RPMI7951 (cell line): ENCODE measurements at regions not wholly inside any gene's neighbourhood (a gene's known extent, or its start where the extent isn't known, plus 50 kb on each side); places are given as distances from the start of the nearest gene placed in this dataset.
"Not testable (repeated sequence)": the region's sequence is repeated elsewhere in the genome, so short reads cannot be mapped to it uniquely, and the experiment has no call there.

Experiments
- DNase-seq: peaks from one replicate; pipeline ENCODE4 v3.0.0-alpha.2; 2012; ENCODE audit warnings: low read depth

DNA sequence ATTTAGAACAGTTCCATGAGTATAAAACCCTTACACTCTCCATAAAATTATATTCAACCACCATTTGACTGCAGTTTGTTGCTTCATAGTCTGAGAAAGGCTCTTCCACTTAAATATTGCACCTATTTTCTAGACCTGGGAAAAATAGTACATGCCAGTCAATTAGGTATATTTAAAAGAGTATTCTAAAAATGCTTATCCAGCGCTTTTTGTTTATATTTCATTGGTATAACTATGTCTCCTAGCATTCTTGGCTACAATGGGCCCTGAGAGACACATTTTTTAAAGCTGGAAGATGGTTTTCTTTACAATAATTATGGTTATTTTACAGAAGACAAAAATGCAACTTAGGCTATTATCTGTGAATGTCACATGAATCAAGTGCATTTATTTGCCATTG, 439.4 kb downstream of the KCNJ18 start:
- DNase-seq: no peak

DNA sequence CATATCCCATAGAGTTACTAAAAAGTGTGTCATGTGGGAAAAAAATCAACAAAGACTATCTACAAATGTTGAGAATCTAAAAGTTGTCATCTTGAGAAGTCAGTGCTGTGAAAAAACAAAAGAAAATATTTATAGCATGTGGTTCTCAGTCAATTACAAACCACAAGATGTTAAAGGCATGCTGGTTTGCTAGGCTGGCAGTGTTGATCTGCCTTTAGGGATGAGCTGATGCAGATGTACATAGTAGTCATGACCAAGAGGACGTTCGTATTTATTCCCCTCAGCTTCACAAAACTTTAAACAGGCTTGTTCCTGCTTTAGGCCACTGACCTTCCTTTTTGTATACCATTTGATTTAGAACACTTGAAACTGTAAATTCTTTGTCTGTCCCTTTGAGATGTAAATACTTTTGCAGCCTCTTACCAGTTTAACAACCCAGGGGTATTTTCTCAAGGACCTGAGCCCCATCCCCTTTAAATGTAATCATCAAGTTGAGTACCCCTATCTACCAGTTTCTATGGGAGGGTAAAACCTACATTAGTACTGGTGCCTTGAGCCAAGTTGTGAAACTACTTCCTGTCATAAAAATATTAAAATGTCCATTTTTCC, 446.6 kb downstream of the KCNJ18 start:
- DNase-seq: no peak

GRCh38 chr17:22142091-22142490, 449.8 kb downstream of the KCNJ18 start:
- no peak for DNase-seq

- DNase-seq: no peak
Observed at GRCh38 chr17:22145605-22146178, 453.4 kb downstream of the KCNJ18 start.

DNA sequence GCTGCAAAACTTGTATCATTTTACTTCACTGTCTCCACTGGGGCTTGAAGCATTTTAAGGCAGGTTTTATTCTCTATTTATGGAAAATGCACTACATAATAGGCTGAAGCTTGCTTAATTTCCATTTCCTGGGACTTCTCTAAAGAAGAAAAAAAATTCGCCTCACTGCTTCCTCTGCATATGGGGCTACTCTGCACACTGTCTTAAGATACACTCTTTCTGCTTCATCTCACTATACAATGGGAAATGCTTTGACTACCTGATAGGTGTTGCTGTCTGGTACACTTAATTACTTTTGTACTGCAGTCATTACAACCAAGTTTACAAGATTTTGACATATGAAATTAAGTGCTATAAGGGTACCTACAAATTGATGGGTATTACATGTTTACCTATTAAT, 466.0 kb downstream of the KCNJ18 start:
- no peak for DNase-seq

- DNase-seq: no peak
Observed at GRCh38 chr17:22161376-22161775, 469.1 kb downstream of the KCNJ18 start.

- no peak for DNase-seq
Observed at GRCh38 chr17:22171631-22172030, 479.3 kb downstream of the KCNJ18 start.

DNA sequence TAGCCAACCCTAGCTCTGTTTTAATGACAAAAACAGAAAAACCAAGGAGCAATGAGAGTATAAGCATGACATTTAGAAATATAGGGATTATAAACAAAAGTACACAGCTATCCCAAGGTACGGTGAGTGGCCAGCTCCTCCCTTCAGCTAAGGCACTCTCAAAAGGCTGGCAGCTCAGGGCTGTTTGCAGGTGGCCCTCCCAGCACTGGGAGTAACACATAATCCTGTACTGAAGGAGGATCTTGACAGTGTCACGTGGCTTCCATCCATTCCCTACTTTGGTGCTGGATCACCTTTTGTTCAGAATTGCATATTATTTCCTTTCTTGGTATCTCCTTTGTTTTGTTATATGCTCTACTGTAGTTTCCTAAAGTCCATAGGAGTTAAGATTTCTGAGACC, 500.8 kb downstream of the KCNJ18 start:
- DNase-seq: no peak

- DNase-seq: not testable (repeated sequence)
Observed at GRCh38 chr17:22200187-22200586, 507.9 kb downstream of the KCNJ18 start.

- DNase-seq: no peak
Observed at GRCh38 chr17:22202702-22203101, 510.4 kb downstream of the KCNJ18 start.

GRCh38 chr17:22203208-22203715, 510.9 kb downstream of the KCNJ18 start:
- DNase-seq: no peak

DNA sequence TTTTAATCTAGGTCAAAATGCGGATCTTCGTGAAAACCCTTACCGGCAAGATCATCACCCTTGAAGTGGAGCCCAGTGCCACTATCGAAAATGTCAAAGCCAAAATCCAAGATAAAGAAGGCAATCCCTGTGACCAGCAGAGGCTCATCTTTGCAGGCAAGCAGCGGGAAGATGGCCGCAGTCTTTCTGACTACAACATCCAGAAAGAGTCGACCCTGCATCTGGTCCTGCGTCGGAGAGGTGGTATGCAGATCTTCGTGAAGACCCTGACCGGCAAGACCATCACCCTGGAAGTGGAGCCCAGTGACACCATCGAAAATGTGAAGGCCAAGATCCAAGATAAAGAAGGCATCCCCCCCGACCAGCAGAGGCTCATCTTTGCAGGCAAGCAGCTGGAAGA, 511.8 kb downstream of the KCNJ18 start:
- DNase-seq: not testable (repeated sequence)

GRCh38 chr17:22210212-22210611, 517.9 kb downstream of the KCNJ18 start:
- not testable (repeated sequence) for DNase-seq

GRCh38 chr17:22213169-22213568, 520.8 kb downstream of the KCNJ18 start:
- not testable (repeated sequence) for DNase-seq

GRCh38 chr17:22217135-22217534, 524.8 kb downstream of the KCNJ18 start:
- DNase-seq: no peak

DNA sequence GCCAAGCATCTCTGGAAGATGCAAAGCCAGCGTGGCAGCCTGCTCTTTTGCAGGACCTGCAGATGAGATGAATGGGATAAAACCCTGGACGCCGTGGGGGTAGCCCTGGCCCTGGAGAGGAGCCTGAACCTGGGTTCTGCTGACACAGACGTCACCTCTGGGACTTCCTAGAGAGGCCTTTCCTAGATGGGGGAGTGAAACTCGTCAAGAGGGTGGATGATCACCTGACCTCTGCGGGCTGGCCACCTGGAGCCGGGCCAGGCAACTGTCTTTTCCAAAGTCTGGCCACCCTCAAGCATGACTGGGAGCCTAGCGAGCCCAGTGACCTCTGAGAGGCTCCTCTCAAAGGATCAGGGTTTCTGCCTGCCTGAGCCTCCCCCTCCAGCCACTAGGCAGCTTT, 529.0 kb downstream of the KCNJ18 start:
- no peak for DNase-seq

GRCh38 chr17:22226477-22226876, 534.2 kb downstream of the KCNJ18 start:
- DNase-seq: not testable (repeated sequence)

DNA sequence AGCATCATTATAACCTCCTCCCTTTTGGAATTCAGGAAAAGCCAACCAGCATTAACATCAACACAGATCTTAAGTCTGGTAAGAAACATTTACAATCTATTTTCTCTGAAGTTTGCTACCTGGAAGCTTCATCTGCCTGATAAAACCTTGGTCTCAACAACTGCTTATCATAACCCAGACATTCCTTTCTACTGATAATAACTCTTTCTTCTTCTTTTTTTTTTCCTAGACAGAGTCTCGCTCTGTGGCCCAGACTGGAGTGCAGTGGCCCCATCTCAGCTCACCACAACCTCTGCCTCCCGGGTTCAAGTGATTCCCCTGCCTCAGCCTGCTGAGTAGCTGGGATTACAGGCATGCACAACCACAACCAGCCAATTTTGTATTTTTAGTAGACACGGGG, 534.6 kb downstream of the KCNJ18 start:
- DNase-seq: not testable (repeated sequence)

DNA sequence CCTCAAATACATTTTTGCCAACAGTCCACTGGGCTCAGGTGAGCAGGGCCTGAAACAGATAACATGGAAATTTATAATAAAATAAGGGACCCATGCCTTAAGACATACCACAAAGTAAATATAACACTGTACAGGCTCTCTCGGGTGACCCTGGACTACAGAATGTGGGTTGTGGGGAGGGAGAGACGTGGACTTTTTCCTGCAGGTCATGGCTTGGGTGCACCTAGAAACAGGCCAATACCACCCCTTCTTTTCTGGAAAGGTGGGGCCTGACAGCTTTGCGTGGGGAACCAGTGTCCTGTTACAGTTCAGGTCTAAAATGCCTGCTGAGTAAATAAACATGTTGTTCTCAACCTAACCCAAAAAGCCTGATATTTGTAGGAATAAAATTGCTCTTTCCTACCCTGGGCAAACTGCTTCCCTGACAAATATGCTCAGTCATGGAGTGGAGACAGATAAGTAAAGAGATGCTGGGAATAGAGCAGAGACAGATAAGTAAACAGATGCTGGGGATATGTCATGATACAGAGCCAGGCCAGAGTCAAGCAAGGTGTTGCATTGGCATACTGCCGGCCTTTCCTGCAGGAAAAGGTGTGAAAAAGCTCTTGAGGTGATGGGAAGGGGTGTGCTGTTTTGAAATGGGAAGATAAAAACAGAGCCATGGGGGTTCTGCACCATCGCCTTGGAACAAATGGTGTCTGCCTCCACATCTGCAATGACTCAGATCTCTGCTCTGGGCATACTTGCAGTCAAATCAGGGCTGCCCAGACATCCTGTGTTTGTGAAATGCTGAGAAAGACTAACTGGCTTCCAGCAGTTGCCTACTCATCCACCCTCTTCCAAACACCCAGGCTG, 535.6 kb downstream of the KCNJ18 start:
- DNase-seq: not testable (repeated sequence)

DNA sequence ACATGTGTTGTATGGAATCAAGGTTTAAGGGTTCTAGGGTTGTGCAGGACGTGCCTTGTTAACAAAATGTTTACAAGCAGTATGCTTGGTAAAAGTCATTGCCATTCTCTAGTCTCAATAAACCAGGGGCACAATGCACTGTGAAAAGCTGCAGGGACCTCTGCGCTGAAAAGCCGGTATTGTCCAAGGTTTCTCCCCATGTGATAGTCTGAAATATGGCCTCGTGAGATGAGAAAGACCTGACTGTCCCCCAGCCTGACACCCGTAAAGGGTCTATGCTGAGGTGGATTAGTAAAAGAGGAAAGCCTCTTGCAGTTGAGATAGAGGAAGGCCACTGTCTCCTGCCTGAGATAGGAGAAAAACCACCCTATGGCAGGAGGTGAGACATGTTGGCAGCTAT, 537.5 kb downstream of the KCNJ18 start:
- DNase-seq: not testable (repeated sequence)

DNA sequence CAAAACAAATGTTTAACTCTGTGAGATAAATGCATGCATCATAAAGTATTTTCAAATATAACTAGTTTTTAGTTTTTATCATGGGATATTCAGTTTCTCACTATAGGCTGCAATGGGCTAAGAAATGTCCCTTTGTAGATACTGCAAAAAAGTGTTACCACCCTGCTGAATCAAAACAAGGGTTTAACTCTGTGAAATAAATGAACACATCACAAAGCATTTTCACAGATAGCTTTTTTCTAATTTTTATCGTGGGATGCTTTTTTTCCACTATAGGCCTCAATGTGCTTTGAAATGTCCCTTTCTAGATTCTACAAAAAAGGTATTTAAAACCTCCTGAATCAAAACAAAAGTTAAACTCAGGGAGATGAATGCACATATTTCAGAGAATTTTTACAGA, 541.1 kb downstream of the KCNJ18 start:
- DNase-seq: no peak

DNA sequence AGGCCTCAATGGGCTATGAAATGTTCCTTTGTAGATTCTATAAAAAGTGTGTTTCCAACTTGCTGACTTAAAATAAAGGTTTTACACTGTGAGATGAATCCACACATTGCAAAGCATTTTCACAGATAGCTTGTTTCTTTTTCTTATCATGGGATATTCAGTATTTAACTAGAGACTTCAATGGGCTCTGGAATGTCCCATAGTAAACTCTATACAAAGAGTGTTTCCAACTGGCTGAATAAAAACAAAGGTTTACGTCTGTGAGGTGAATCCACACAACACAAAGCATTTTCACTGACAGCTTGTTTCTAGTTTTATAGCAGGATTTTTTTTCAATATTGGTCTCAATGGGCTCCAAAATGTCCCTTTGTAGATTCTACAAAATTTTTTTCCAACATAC, 550.1 kb downstream of the KCNJ18 start:
- DNase-seq: no peak

GRCh38 chr17:22251498-22251897, 559.2 kb downstream of the KCNJ18 start:
- no peak for DNase-seq
